NCI-H446 (cell line): ENCODE measurements at regions not wholly inside any gene's neighbourhood (a gene's known extent, or its start where the extent isn't known, plus 50 kb on each side); places are given as distances from the start of the nearest gene placed in this dataset.
"Not testable (repeated sequence)": the region's sequence is repeated elsewhere in the genome, so short reads cannot be mapped to it uniquely, and the experiment has no call there.

Source experiments
- DNase-seq, 2 experiments: peaks; one replicate each; lab custom pipeline; 2025; lab: John Stamatoyannopoulos, UW

DNA sequence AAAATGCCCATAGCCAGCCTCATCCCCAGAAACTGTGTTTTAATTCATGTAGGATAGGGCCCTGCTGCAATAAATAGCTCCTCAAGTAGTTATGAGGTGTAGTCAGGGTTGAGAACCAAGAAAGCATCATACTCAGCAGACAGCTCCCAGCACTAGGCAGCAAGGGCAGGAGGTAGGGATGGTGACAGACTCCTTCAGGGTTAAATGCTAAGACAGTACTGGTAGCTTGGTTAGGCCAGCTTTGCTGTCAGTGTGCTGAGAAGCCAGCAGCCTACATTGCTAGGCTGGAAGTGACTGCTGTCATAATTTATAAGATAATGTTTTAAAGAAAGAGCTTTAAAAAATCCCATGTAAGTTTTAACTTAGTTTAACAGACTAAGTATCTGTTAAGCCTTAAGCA, 113.9 kb upstream of the IMMP2L start:
- DNase-seq = no peak

DNA sequence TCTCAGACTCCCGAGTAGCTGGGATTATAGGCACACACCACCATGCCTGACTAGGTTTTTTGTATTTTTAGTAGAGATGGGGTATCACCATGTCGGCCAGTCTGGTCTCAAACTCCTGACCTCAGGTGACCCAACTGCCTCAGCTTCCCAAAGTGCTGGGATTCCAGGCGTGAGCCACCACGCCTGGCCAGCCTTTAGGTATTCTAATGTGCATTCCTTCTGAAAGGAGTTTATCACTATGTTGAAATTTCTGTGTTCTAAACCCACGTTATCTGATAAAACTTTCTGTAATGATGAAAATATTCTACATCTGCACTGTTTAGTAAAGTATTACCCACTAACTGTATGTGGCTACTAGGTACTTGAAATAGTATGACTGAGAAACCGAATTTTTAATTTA, 110.6 kb upstream of the IMMP2L start:
- no peak for DNase-seq

DNA sequence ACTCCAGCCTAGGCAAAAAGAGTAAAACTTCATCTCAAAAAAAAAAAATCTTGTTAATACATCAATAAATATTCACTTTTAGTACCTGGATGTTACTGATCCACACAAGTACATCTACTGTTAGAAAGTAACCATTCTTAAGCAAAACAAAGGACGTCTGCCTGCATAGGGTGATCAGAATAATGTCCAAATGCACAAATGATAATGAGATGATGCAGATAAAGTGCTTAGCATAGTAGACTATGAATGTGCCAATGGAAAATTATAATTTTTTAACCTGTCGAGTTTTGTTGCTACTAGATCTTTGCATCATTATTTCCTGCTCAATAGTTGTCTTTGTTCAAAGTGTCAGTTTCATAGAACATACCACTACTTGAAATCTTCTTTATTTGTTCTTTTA, 109.6 kb upstream of the IMMP2L start:
- DNase-seq = no peak

DNA sequence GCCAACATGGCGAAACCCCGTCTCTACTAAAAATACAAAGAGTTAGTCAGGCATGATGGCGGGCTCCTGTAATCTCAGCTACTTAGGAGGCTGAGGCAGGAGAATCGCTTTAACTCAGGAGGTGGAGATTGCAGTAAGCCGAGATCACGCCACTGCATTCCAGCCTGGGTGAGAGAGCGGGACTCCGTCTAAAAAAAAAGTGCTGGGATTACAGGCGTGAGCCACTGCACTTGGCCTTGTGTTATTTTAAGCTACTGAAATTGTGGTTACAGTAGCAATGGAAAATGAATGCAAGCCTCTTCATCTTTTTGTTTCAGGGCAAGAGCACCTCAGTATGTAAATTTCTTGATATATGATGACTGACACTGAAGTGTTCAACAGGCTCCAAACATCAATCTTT, 106.4 kb upstream of the IMMP2L start:
- no peak for DNase-seq

DNA sequence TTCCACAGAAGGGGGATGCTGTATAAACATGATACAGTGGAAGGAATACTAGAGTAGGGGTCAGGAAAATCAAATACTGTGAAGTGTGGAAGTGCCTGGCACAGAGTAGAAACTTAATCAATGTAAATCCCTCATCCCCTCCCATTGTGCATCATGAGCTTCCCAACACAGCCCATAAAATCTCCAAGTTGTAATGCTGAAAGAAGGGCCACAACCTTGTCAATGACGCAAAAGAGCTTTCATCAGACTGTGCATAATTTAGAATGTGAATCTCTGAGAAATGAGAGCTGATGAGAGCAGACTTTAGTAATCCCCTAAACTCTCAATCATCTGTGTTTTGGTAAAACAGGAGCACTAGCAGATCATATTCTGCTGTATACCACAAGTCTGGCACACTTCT, 105.2 kb upstream of the IMMP2L start:
- no peak for DNase-seq

DNA sequence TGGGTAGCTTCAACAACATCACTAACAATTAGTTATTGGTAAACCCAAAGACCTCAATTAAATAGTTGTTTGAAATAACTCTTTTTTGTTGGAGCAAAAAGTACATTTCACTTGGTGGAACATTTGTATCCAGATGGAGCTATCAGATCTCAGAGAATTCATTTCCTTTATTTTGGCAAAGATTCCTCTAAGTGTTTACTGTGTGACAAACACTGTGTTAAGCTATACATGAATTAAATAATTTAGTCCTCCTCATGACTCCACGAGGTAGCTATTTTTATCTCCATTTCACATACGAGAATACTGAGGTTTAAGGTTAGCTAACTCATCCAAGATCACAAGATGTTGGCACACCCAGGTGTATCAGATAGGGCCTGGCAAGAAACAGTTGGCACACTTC, 104.0 kb upstream of the IMMP2L start:
- no peak for DNase-seq

DNA sequence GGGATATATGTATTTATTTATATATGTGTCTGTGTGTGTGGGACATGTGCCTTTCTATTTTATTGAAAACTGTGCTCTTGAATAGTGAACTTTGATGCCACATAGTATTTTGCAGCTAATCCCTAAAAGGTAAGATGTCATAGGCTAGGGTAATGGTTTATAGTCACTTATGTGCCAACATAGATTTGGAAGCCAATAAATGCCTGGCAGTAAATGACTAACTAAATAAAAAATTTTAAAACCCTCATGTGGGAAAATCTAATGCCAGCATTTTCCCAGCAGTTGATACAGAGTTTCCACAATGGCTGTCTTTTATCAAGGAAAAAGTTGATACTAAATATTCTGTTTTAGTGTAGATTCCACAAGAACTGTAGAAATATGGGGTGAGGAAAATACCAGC, 101.5 kb upstream of the IMMP2L start:
- DNase-seq = no peak

DNA sequence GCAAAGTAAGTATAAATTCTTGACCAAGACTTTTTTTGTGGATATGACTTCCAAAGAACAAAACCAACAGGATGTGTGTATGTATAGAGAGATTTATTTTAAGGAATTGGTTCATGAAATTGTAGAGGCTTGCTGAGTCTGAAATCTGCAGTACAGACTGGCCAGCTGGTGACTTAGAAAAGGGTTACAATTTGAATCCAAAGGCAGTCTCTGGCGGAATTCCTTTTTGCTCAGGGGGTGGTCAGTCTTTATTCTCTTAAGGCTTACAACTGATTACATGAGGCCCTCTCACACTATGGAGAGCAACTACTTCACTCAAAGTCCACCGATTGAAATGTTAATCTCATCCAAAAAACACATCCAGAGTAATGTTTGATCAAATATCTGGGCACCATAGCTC, 100.1 kb upstream of the IMMP2L start:
- no peak for DNase-seq

DNA sequence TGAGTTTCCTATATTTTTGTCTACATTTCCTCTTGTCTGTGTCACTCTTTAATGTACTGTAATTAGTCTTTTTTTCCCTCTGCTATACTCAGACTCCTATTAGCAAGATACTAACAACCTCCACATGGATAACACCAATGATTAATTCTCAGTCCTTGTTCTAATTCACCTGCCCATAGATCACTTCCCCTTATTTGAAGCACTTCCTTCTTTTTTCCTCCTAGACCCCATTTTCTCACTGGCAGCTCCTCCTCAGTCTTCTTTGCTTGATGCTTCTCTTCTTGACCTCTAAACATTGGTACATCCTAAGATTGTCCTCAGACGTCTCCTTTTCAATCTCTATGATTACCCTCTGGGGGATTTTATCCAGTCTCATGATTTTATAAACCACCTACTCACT, 98.2 kb upstream of the IMMP2L start:
- no peak for DNase-seq

DNA sequence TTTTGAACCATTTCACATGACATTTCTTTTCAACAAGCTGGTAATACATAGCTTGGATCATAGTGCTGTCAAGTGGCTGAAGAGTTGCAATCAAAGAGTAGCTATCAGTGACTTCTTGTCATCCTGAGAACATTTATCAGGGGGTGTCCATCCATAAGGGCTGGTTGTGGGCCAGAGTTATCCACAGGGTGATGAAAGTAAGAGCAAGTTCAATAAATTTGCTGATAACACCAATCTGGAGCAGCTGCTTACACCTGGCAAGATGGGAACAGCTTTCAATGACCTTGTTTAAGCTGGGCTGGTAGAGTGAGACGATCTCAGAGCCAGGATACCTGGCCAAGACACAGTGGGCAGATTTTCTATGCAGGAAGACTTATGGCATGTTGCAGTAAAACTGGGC, 96.3 kb upstream of the IMMP2L start:
- DNase-seq = no peak

DNA sequence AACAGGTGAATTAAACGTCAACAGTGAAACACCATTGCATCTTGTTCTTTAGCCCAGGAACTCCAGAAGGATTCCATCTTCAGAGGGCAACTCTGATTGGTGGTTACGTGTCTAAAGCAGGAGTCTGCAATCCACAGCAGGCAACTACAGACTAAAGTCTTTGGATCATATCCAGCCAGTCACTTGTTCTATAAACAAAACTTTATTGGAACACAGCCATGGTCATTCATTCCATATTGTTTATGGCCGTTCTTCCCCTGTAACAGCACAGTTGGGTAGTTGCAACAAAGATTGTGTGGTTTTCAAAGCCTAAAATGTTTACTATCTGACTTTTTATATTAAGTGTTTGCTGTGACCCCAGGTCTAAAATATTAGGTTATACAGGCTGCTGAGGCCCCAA, 94.7 kb upstream of the IMMP2L start:
- DNase-seq = no peak

DNA sequence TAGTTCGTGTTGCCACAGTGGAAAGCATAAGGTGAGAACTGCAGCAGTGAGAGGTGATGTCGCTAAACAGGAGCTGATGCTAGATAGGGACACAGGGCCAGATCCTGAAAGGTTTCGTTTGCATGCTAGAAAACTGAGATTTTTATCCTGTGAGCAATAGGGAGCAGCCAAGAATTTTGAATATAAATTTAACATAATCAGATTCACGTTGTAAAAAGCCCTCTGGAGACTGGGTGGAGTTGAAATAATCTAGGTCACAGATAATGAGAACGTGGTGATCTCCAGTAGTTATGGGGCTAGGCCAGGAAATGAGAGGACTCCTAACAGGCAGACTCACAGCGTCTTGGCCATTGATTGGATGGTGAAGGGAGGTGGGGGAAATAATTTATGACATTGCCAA, 92.1 kb upstream of the IMMP2L start:
- no peak for DNase-seq

DNA sequence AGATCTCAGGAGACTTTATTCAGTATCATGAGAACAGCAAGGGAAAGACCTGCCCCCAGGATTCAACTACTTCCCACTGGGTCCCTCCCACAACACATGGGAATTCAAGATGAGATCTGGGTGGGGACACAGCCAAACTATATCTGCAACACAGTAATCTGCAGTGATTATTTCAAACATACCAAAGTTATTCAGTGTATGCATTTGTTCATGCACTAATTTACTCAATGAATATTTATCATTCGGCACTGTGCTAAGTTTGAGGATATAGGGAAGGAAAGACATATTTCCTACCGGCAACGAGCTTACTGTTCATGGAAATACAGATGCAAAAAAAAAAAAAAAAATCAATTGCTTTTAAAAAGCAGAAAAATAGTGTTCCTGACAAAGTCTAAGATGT, 91.6 kb upstream of the IMMP2L start:
- DNase-seq = no peak

DNA sequence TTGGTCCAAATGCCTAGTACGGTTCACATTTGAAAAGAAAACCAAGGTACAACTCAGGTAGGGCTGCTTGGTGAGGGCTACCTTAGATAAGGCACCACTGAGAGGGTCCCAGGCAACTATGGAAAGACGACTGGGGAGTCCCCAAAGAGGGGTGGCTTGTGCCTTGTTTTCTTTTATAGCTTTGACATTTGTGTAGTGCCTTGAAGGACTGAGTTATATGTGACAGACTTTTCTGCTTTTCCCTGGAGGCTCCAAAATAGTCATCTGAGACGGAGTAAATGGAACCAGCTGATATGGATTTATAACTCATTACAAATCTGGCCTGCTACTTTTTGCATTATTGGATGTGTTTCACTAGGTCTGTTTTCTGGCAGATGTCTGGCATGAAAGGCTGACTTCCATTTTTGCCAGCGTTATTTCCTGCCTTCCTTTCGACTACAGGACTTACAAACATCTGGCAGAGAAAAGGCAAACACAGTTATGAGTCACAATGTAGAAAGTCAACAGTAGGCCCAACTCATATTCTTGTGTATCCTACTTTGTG, 88.2 kb upstream of the IMMP2L start:
- peak; percentile 2 to 35 for DNase-seq

DNA sequence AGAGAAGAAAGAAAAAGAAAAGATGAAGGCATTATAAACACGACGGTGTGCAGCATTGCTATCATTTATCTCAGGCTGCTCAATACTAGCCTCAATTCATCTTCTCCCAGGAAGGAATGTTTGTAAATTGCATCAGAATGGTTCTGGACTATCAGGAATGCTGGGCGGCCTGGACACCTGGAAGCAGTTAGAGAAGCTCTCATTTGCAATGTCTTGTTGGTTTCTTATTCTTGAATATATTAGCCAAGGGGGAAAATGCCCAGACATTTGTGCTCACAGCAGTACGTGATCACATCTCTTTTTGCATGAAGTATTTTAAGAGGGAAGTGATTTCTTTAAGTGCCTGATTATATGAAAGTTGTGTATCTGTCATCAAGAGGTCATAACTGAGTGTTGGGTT, 85.6 kb upstream of the IMMP2L start:
- no peak for DNase-seq

DNA sequence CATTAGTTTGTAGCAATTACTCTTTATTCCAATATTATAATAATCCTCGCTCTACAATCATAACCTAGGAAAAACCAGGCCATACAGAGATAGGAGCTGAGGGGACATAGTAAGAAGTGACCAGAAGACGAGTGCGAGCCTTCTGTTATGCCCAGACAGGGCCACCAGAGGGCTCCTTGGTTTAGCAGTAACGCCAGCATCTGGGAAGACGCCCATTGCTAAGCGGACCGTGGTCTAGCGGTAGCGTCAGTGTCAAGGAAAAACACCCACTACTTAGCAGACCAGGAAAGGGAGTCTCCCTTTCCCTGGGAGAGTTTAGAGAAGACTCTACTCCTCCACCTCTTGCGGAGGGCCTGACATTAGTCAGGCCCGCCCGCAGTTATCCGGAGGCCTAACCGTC, 82.3 kb upstream of the IMMP2L start:
- DNase-seq = not testable (repeated sequence)

DNA sequence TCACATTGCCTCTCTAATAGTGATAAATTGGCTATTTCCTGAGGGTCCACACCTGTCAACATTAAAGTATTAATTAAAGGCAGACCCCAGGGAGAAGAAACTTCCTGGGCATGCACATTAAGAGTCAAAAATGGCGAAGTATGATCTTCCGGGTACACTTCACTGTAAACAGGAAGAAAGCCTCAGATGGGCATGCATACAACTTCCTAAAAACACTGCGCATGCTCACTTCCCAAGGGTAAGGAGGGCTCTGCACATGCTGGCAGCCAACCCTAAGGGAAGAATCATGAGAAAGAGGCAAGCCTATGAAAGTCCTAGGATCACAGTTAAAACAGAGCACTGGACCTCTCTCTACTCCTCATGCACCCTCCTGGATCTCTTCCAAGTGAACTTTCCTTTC, 80.1 kb upstream of the IMMP2L start:
- DNase-seq = no peak

DNA sequence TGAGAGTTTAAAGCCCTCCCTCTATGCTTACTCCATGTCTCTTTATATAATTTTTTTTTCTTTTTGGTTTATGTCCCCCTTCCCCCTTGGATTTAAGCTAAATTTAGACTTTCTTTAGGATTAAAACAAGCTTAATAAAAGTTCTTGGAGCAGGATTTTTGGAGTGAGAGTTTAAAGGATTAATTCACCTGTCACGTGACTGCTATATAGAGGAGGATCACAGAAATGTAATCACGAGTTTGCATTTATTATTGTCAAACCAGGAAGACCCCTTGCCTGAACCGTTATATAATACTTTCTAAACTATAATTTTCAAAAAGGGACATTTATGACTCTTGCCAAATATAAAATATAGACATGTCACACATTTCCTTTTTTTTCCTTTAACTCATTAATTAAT, 78.1 kb upstream of the IMMP2L start:
- DNase-seq = no peak

DNA sequence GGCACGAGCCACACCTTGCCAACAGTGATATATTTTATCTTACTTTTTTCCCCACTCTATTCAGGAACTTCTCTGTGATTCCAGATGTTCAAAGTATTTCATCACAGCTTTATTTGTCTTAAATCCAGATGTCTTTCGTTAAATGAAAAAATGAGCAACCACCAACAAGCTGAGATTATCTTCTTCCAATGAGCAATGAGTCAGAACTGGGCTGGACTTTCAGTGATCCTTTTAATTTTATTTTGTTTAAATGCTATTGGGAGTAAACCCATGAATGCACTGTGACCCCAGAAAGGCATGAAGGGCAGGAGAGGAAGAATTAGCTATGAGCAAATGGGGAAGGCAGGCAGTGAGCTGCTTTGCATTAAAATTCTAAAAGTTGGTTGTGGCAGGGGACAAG, 77.6 kb upstream of the IMMP2L start:
- DNase-seq = no peak

DNA sequence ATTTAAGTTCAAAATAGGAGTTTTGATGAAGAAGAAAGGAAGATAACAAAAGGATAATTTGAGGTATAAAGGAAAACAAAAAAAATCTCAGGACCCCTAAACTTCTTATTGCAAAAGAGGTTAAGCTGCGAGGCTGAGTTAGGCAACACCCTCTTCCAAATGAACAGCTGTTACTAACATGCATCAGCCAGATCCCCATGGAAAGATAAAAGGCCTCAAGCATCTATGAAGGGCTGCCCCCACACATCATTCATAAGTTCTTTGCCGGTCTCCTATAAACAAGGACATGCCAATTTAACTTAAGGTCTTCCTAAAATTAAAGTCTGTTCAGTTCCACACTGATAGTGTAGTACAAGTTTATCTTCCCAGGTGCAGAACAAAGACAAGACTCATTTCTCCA, 75.8 kb upstream of the IMMP2L start:
- no peak for DNase-seq

DNA sequence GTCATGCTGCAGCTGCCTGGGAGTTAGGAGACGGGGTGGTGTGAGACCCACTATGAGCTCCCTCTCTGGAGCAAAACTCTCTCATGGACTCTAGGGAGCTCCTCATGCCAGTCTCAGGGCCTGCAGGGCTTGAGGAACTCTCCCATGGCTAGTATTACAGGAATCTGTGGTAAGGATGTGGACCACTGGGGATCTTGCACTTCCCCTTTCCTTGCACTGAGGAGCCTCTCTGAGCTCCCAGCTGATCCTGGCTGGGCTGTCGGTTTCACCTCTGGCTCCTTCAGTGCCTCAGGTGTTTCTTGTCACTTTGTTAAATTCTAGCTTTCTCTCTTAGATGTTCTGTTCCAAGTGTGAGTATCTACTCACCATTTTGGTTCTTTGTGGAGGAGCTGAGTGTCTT, 71.6 kb upstream of the IMMP2L start:
- DNase-seq = no peak

DNA sequence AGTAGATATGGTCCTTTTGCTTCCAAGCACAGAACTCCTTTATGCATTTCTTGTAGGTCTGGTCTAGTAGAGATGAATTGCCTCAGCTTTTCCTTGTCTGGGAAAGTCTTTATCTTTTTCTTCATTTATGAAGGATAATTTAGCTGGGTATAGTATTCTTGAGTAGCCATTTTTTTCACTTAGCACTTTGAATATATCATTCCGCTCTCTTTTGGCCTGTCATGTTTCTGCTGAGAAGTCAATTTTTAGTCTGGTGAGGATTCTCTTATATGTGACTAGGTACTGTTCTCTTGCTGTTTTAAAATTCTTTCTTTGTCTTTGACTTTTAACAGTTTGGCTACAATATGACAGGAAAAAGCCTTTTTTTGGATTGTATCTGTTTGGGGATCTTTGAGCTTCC, 68.6 kb upstream of the IMMP2L start:
- no peak for DNase-seq

DNA sequence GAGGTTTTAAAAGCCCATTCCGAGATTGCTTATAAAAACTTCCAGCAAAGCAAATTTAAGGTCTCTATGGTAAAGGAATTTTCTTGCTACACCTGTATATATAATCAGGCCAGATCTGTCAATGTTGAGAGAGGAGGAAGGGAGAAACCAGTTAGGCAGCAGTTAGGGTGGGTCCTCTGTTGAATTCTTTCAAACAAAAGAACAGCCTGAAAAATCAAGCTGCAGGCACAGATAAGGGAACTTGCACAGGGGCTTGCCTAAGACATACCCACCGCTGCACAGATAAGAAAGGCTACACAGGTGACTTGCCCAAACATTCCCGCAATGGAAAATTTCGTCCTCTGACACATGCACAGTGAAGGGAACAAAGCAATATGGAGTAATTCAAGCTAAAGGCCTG, 59.8 kb upstream of the IMMP2L start:
- no peak for DNase-seq
